IgD-negative memory B cell (primary cell): ENCODE measurements at regions not wholly inside any gene's neighbourhood (a gene's known extent, or its start where the extent isn't known, plus 50 kb on each side); places are given as distances from the start of the nearest gene placed in this dataset.
"Not testable (repeated sequence)": the region's sequence is repeated elsewhere in the genome, so short reads cannot be mapped to it uniquely, and the experiment has no call there.

ENCODE experiments used
- H3K27ac Mint-ChIP-seq, 3 donors: one replicate each; pipeline ENCODE4 v1.8.0; 2020 to 2022; ENCODE audit warnings: mild to moderate bottlenecking in 3 of 3, mixed read lengths in 3 of 3, moderate library complexity in 1 of 3
- H3K27me3 Mint-ChIP-seq: one replicate; pipeline ENCODE4 v1.8.0; 2021; ENCODE audit warnings: mixed read lengths
- H3K36me3 Mint-ChIP-seq: one replicate; pipeline ENCODE4 v1.8.0; 2020; ENCODE audit warnings: mild to moderate bottlenecking, mixed read lengths
- H3K4me1 Mint-ChIP-seq, 3 donors: one replicate each; pipeline ENCODE4 v1.8.0; 2020 to 2022; ENCODE audit warnings: mixed read lengths in 3 of 3, mild to moderate bottlenecking in 1 of 3
- H3K4me3 Mint-ChIP-seq, 4 donors: one replicate each; pipeline ENCODE4 v1.8.0; 2020 to 2022; ENCODE audit warnings: mild to moderate bottlenecking in 4 of 4, mixed read lengths in 4 of 4, moderate library complexity in 3 of 4
- H3K9me3 Mint-ChIP-seq, 3 donors: one replicate each; pipeline ENCODE4 v1.8.0; 2020 to 2021; ENCODE audit warnings: mixed read lengths in 3 of 3, mild to moderate bottlenecking in 1 of 3

DNA sequence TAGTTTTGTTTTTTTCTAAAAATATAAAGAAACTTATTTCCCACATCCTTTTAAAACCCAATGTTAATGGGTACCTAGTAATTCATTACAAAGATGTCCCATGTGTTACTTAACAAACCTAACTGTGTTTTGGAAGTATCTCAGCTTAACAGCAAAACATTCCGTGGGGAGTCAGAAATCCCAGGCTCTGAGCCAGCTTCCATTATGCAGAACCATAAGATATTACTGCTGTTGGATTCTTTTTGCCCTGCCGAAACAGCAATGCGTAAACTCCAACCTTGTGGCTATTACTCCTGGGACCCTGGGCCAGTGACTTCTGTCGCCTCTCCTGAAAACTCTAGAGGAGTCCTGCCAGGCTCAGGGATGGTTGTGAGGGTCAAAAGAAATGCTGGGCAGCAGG lies 174.1 kb downstream of the UXS1 start:
- Mint-ChIP-seq H3K9me3 (no peaks in the 10 kb centered on the region), H3K27me3 (no peaks in the 10 kb centered on the region), H3K27ac (no peak overlapping the region), H3K4me1 (no peaks in the 10 kb centered on the region), H3K4me3 (no peak overlapping the region), H3K36me3 (no peaks in the 10 kb centered on the region)

DNA sequence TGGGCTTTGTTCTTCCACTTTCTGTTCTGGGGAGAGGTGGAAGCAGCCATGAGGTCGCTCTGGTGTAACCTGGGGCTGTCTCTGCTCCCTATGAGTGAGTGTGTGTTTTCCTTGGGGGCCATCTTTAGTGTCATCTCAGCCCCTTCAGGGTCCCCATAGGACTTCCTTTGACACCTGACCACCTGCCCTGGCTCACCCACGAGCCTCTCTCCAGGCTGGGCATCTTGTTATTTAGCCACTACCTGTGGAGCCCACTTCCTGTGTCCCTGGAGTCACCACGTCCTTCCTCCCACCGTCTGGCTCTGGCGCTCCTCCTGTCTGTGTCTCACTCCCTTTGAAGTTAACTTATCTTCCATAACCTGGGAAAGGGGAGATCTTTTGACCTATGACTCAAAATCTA lies 176.0 kb downstream of the UXS1 start:
- Mint-ChIP-seq H3K27me3 (no peaks in the 10 kb centered on the region), H3K27ac (no peak overlapping the region), H3K4me3 (no peak overlapping the region), H3K36me3 (no peaks in the 10 kb centered on the region), H3K4me1 (no peaks in the 10 kb centered on the region), H3K9me3 (no peaks in the 10 kb centered on the region)

- Mint-ChIP-seq H3K36me3 (peaks cover 2% of the 10 kb centered on the region), H3K4me1 (no peaks in the 10 kb centered on the region), H3K4me3 (no peak overlapping the region), H3K27ac (no peak overlapping the region), H3K9me3 (peaks cover 0 to 13% (median 9%) of the 10 kb centered on the region in 3 donors), H3K27me3 (no peaks in the 10 kb centered on the region)
Observed at GRCh38 chr2:106012591-106013347, 181.3 kb downstream of the UXS1 start.

- Mint-ChIP-seq H3K4me1 (no peaks in the 10 kb centered on the region), H3K27me3 (no peaks in the 10 kb centered on the region), H3K36me3 (peaks cover 2% of the 10 kb centered on the region), H3K9me3 (peaks cover 0 to 16% (median 15%) of the 10 kb centered on the region in 3 donors), H3K27ac (no peak overlapping the region), H3K4me3 (no peak overlapping the region)
Observed at GRCh38 chr2:106012001-106012590, 182.0 kb downstream of the UXS1 start.

- H3K4me3 Mint-ChIP-seq = no peak overlapping the region
- H3K27me3 Mint-ChIP-seq = no peaks in the 10 kb centered on the region
Observed at GRCh38 chr2:106011380-106011779, 182.7 kb downstream of the UXS1 start.

GRCh38 chr2:106010818-106011355 lies 183.2 kb downstream of the UXS1 start:
- no peaks in the 10 kb centered on the region for H3K27me3 Mint-ChIP-seq
- H3K9me3 Mint-ChIP-seq = peaks cover 8 to 25% (median 21%) of the 10 kb centered on the region in 3 donors
- H3K4me3 Mint-ChIP-seq = no peak overlapping the region
- H3K27ac Mint-ChIP-seq = no peak overlapping the region
- peaks cover 4% of the 10 kb centered on the region for H3K36me3 Mint-ChIP-seq
- no peaks in the 10 kb centered on the region for H3K4me1 Mint-ChIP-seq

More at GRCh38 chr2:106011380-106011779, 182.7 kb downstream of the UXS1 start:
- Mint-ChIP-seq H3K36me3 (peaks cover 2% of the 10 kb centered on the region), H3K4me1 (no peaks in the 10 kb centered on the region), H3K9me3 (peaks cover 4 to 21% (median 21%) of the 10 kb centered on the region in 3 donors), H3K27ac (no peak overlapping the region)

DNA sequence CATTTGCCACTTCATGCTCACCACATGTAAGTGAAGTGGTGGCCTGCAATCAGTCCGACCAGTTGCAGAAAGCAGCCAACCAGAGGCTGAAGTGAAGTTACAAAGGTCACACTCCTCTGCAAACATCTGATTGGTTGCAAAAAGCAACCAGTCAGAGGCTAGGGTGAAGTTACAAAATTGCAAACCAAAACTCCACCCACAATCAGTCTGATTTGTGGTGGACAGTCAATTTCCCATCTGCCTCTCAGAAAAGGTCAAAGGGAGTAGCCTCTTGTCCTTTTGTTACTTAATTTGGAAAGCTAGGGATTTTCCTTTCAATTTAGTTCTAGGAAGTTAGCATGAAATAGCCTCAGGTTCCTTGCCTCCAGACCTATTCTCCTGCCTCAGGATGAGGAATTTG lies 185.0 kb downstream of the UXS1 start:
- no peaks in the 10 kb centered on the region for H3K27me3 Mint-ChIP-seq
- no peaks in the 10 kb centered on the region for H3K4me1 Mint-ChIP-seq
- H3K9me3 Mint-ChIP-seq = peaks cover 9 to 42% (median 25%) of the 10 kb centered on the region in 3 donors
- H3K4me3 Mint-ChIP-seq = no peak overlapping the region
- peaks cover 5% of the 10 kb centered on the region for H3K36me3 Mint-ChIP-seq
- H3K27ac Mint-ChIP-seq = no peak overlapping the region

- no peaks in the 10 kb centered on the region for H3K27me3 Mint-ChIP-seq
- H3K4me3 Mint-ChIP-seq = peak overlapping the region in 1 of 4 donors; percentile 41
- no peaks in the 10 kb centered on the region for H3K4me1 Mint-ChIP-seq
- H3K9me3 Mint-ChIP-seq = peaks cover 12 to 55% (median 37%) of the 10 kb centered on the region in 3 donors
- peaks cover 5% of the 10 kb centered on the region for H3K36me3 Mint-ChIP-seq
- H3K27ac Mint-ChIP-seq = no peak overlapping the region
Observed at GRCh38 chr2:106004851-106005250, 189.2 kb downstream of the UXS1 start.

DNA sequence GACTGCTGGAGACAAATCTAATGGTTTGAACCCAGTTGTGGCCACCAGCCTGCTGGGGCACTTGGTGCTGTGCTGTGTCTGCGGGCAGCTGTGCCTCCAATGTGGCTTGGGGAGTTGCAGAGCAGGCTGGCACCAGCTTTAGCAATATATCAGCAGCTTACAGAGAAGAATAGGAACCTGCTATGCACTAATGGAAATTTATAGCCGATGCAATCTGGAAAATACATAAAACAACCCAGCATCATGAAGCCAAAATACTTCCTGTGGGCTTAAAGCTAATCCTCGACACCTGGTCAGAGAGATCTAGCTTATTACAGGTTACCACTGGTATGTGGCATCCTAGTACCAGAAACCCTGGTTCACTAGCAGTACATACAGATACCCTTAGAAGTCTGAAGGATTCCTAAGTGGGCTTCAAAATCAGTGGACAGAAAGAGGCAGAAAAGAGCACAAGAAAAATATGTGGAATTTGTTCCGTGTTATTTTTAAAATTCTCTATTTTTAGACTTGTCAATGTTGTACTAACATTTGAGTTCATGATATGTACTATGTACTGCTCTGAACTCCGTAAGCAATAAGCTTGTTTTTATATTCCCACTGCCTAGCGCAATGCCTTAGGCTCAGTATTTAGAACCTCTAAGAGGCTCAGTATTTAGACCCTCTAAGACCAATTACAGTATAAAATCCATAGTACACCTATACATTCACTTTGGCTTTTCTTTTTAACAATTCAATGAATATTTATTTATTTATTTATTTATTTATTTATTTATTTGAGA lies 194.7 kb downstream of the UXS1 start:
- Mint-ChIP-seq H3K4me1 (no peaks in the 10 kb centered on the region), H3K36me3 (peaks cover 4% of the 10 kb centered on the region), H3K9me3 (peaks cover 9 to 27% (median 22%) of the 10 kb centered on the region in 3 donors), H3K4me3 (no peak overlapping the region), H3K27ac (no peak overlapping the region), H3K27me3 (no peaks in the 10 kb centered on the region)

- no peaks in the 10 kb centered on the region for H3K27me3 Mint-ChIP-seq
- H3K4me1 Mint-ChIP-seq = no peaks in the 10 kb centered on the region
- H3K4me3 Mint-ChIP-seq = no peak overlapping the region
- H3K36me3 Mint-ChIP-seq = peaks cover 6% of the 10 kb centered on the region
- peaks cover 13 to 33% (median 27%) of the 10 kb centered on the region in 3 donors for H3K9me3 Mint-ChIP-seq
- H3K27ac Mint-ChIP-seq = no peak overlapping the region
Observed at GRCh38 chr2:105997711-105998110, 196.4 kb downstream of the UXS1 start.

DNA sequence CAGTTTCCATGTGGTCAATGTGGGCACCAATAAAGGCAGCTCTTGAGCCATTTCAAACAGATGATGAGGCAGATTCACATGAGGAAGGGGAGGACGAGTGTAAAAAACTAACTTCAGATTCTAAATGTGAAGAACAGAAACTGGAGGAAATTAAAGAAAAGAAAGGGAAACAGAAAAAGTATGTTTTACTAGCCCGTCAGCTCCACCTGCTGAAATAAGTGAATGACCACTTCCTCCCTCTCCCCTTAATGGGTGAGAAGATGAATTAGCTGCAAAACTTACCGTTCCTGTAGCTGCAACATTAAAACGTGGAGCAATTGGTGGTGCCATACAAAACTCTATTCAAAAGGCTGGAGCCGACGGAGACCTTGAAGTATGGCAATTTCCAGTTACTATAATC lies 203.5 kb downstream of the UXS1 start:
- Mint-ChIP-seq H3K27me3 (peaks cover 4% of the 10 kb centered on the region), H3K27ac (no peak overlapping the region), H3K9me3 (peaks cover 11 to 29% (median 13%) of the 10 kb centered on the region in 3 donors), H3K4me1 (peaks cover 0 to 7% (median 4%) of the 10 kb centered on the region in 3 donors), H3K36me3 (peaks cover 9% of the 10 kb centered on the region), H3K4me3 (no peak overlapping the region)

- Mint-ChIP-seq H3K9me3 (peaks cover 14 to 24% (median 16%) of the 10 kb centered on the region in 3 donors), H3K36me3 (peaks cover 11% of the 10 kb centered on the region)
- H3K27ac Mint-ChIP-seq, H3K4me1 Mint-ChIP-seq, H3K27me3 Mint-ChIP-seq, H3K4me3 Mint-ChIP-seq: not testable (repeated sequence)
Observed at GRCh38 chr2:105989803-105990202, 204.3 kb downstream of the UXS1 start.

DNA sequence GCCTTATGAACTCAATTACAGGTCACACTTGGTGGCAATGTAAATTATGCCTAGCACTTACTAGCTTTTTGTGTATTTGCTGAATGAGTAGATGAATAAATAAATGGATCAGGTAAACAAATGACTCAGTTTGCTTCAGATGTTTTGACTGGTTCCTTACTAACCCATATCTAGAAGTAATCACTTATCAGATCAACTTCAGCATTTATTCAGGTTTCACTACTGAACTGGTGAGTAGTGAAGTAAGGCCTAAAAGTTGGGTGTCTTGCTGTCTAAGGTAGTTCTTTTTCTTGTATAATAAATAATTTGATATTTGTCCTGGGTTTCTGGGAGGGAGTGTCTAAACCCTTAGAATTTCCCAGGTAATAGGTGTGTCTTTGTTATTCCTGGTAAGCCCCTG lies 205.0 kb downstream of the UXS1 start:
- Mint-ChIP-seq H3K27me3 (peaks cover 4% of the 10 kb centered on the region), H3K4me1 (peaks cover 0 to 9% (median 4%) of the 10 kb centered on the region in 3 donors), H3K9me3 (peaks cover 14 to 18% (median 14%) of the 10 kb centered on the region in 3 donors), H3K27ac (no peak overlapping the region), H3K36me3 (peaks cover 7% of the 10 kb centered on the region), H3K4me3 (no peak overlapping the region)

DNA sequence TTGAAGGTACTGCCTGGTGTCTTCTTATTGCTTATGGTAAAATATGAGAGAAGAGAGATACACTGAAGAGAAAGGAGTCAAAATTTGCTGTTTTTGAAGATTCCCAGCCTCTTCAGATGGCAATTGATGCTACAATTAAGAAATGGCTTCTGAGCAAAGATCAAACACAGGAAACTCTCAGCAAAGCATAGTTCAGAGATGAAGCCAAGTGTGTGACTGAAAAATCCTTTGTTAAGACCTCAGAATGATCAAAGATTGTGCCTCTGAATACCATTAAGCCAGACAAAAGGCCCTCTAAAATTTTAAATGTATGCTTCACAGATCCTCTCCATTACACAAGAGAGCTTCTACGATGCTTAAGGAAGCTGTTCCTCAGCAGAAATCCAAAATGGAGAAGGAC lies 216.3 kb downstream of the UXS1 start:
- peaks cover 5% of the 10 kb centered on the region for H3K27me3 Mint-ChIP-seq
- H3K4me1 Mint-ChIP-seq = peaks cover 0 to 4% (median 2%) of the 10 kb centered on the region in 3 donors
- H3K36me3 Mint-ChIP-seq = peaks cover 2% of the 10 kb centered on the region
- H3K27ac Mint-ChIP-seq = no peak overlapping the region
- H3K4me3 Mint-ChIP-seq = no peak overlapping the region
- peaks cover 5 to 16% (median 11%) of the 10 kb centered on the region in 3 donors for H3K9me3 Mint-ChIP-seq

- H3K4me1 Mint-ChIP-seq = peaks cover 0 to 7% (median 6%) of the 10 kb centered on the region in 3 donors
Observed at GRCh38 chr2:105977212-105977611, 216.9 kb downstream of the UXS1 start.

More at GRCh38 chr2:105977212-105977611, 216.9 kb downstream of the UXS1 start:
- H3K4me3 Mint-ChIP-seq = no peak overlapping the region
- peaks cover 5 to 16% (median 11%) of the 10 kb centered on the region in 3 donors for H3K9me3 Mint-ChIP-seq
- no peak overlapping the region for H3K27ac Mint-ChIP-seq
- H3K27me3 Mint-ChIP-seq = peaks cover 5% of the 10 kb centered on the region
- H3K36me3 Mint-ChIP-seq = peaks cover 2% of the 10 kb centered on the region
